Heart left ventricle (tissue), 16 donors: ENCODE measurements at regions not wholly inside any gene's neighbourhood (a gene's known extent, or its start where the extent isn't known, plus 50 kb on each side); places are given as distances from the start of the nearest gene placed in this dataset.

Experiments used
- ATAC-seq, 4 donors: fragments of 200-7000 bp; cut with Tn5 transposase; one replicate each; pipeline ENCODE4 v1.9.1; 2020 to 2022; ENCODE audit warnings: moderate library complexity in 4 of 4, mild to moderate bottlenecking in 3 of 4, moderate number of reproducible peaks in 1 of 4
- DNase-seq, 5 donors: peaks; one replicate each; pipeline ENCODE4 v3.0.0-alpha.2; 2020
- H3K27ac ChIP-seq, 12 donors: fragments of 200-600 bp; sonication (generic) in 4 of 12; one replicate each; pipeline versions ENCODE4 v1.5.0 to v1.8.0; 2016 to 2022; ENCODE audit warnings: mild to moderate bottlenecking in 2 of 12
- H3K27me3 ChIP-seq, 9 donors: fragments of 200-600 bp; sonication (generic) in 2 of 9; one replicate each; pipeline versions ENCODE4 v1.5.1 to v1.8.0; 2016 to 2022; ENCODE audit warnings: mild to moderate bottlenecking in 3 of 9
- H3K36me3 ChIP-seq, 9 donors: fragments of 200-600 bp; sonication (generic) in 2 of 9; one replicate each; pipeline versions ENCODE4 v1.5.0 to v1.8.0; 2018 to 2022; ENCODE audit warnings: mild to moderate bottlenecking in 2 of 9
- H3K4me1 ChIP-seq, 12 donors: fragments of 200-600 bp; sonication (generic) in 4 of 12; one replicate each; pipeline versions ENCODE4 v1.5.0 to v1.8.0; 2016 to 2022; ENCODE audit warnings: mild to moderate bottlenecking in 3 of 12
- H3K4me3 ChIP-seq, 12 donors: fragments of 200-600 bp; sonication (generic) in 4 of 12; one replicate each; pipeline versions ENCODE4 v1.5.0 to v1.8.0; 2017 to 2022; ENCODE audit warnings: mild to moderate bottlenecking in 9 of 12, moderate library complexity in 4 of 12
- H3K9me3 ChIP-seq, 12 donors: fragments of 200-600 bp; sonication (generic) in 4 of 12; one replicate each; pipeline versions ENCODE4 v1.5.0 to v1.8.0; 2016 to 2022; ENCODE audit warnings: mild to moderate bottlenecking in 1 of 12
- POLR2A ChIP-seq, 2 donors: fragments of 450-650 bp; IDR thresholded peaks; one replicate each; pipeline ENCODE4 v1.6.1; 2017; ENCODE audit warnings: antibody characterized with exemption in 2 of 2, mild to moderate bottlenecking in 2 of 2, moderate library complexity in 2 of 2
- WGBS, 4 donors: extraction: QIAGEN DNeasy Blood & Tissue Kit in 2 of 4; methylation state at CpG; one replicate each; pipeline versions ENCODE4 v1.1.5 to v1.1.7; 2013 to 2018; 5-methylcytosine and 5-hydroxymethylcytosine counted together
- intact Hi-C, 10 donors: fragments of 100-400 bp; cut with DNase I; formaldehyde crosslinking; loops; one replicate each; pipeline versions ENCODE4 v1.11.1 to v1.14.2; 2022
- TF ChIP-seq, protein P1 (sequence below), 12 donors: fragments of 200-600 bp; sonication (generic) in 4 of 12; IDR thresholded peaks; one replicate each; pipeline versions ENCODE4 v1.5.0 to v1.8.0; 2018 to 2022; ENCODE audit warnings: antibody characterized with exemption in 12 of 12, mild to moderate bottlenecking in 5 of 12
- donor health status: ischemic (EF 13 %, LVEDD 7.1; RV severe dilation, severe dysfunction).
- donor health status: healthy with polysubstance abuse.
- donor health status: DM: no; HTN: yes; CAD: no.
- donor health status: DM: no; HTN: no; CAD: no.
- donor health status: ischemic (EF 25% LVEDD 6.9; RV normal size, moderate dysfunction).
- donor health status: ischemic (EF 25% LVEDD 5.7; RV mildly dilated, moderate dysfunction).
- donor health status: healthy.
- donor health status: DM: yes; HTN: yes; CAD: no.
- donor health status: ischemic (EF 35%, LVEDD 5.7; RV mildly dilated, moderate dysfunction).
- donor health status: nonischemic (EF 11% LVEDD 7.7; RV severe dilation, severe dysfunction).
- donor health status: DM: yes; HTN: yes; CAD: no.
- donor health status: PGD.
- donor health status: ischemic (EF 29% LVEDD 5.4; RV normal size, mild dysfunction).
- donor health status: nonischemic (EF 23%, LVEDD 6.1; RV moderate dilation, normal function).

DNA sequence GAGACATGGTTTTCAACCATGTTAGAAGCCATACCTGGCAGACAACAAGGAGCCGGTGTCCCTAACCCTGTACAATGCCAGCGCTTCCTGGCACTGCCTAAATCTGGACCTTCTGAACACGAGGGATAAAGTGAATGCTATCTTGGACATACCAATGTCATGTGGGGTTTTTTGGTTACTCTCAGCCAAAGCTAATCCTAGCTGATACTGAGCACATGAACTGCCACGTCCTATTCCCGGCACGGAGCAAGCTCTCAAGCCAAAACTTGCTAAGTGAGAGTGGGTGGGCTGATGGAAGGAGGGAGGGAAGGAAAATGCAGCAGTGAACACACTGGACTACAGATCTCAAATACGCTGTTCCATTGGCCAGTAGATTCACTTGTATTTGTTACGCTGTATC, 226.1 kb downstream of the BCOR start:
- Histone ChIP-seq H3K27ac (no peak overlapping the region), H3K36me3 (no peaks in the 10 kb centered on the region), H3K4me1 (no peaks in the 10 kb centered on the region), H3K27me3 (peaks cover 0 to 4% (median 0%) of the 10 kb centered on the region in 9 donors), H3K4me3 (no peak overlapping the region), H3K9me3 (no peaks in the 10 kb centered on the region)
- intact Hi-C loops: no loop called here
- ATAC-seq (peak in 2 of 4 donors; percentile 24 to 37), DNase-seq (no peak)
- no peak for TF ChIP-seq POLR2A (IDR thresholded peaks at IDR 0.05)
- TF ChIP-seq, protein P1, sequence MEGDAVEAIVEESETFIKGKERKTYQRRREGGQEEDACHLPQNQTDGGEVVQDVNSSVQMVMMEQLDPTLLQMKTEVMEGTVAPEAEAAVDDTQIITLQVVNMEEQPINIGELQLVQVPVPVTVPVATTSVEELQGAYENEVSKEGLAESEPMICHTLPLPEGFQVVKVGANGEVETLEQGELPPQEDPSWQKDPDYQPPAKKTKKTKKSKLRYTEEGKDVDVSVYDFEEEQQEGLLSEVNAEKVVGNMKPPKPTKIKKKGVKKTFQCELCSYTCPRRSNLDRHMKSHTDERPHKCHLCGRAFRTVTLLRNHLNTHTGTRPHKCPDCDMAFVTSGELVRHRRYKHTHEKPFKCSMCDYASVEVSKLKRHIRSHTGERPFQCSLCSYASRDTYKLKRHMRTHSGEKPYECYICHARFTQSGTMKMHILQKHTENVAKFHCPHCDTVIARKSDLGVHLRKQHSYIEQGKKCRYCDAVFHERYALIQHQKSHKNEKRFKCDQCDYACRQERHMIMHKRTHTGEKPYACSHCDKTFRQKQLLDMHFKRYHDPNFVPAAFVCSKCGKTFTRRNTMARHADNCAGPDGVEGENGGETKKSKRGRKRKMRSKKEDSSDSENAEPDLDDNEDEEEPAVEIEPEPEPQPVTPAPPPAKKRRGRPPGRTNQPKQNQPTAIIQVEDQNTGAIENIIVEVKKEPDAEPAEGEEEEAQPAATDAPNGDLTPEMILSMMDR (IDR thresholded peaks at IDR 0.05): no peak
- WGBS, 4 donors: 58 to 82% (median 64%) methylated on average over 8 of the region's 8 CpGs

DNA sequence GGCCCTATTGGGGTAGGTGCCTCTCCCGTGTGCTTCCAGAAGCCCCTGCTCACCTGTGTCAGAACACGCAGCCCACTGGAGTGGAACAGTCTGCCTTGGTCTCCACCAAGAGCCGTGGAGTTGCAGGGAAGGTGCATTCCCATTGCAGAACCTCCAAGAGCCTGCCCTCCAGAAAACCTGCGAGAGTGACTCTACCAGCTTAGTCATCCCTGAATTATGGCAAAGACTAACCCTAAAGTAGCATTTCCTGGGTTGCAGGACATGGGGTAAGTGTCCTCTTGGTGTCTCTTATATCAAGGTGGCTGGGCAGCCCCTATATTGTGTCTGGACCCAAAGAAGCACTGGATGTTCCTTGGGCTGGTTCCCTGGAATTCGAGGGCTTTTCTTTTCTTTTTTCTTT, 224.6 kb downstream of the BCOR start:
- no peak overlapping the region for H3K27ac ChIP-seq
- H3K9me3 ChIP-seq: no peaks in the 10 kb centered on the region
- TF ChIP-seq, protein P1 (IDR thresholded peaks at IDR 0.05): no peak
- no peak for TF ChIP-seq POLR2A (IDR thresholded peaks at IDR 0.05)
- DNase-seq: no peak
- no peaks in the 10 kb centered on the region for H3K4me1 ChIP-seq
- H3K36me3 ChIP-seq: no peaks in the 10 kb centered on the region
- ATAC-seq: no peak
- intact Hi-C loops: no loop called here
- peaks cover 0 to 4% (median 0%) of the 10 kb centered on the region in 9 donors for H3K27me3 ChIP-seq
- H3K4me3 ChIP-seq: no peak overlapping the region
- WGBS, 4 donors: 84 to 97% (median 91%) methylated on average over 5 of the region's 5 CpGs

DNA sequence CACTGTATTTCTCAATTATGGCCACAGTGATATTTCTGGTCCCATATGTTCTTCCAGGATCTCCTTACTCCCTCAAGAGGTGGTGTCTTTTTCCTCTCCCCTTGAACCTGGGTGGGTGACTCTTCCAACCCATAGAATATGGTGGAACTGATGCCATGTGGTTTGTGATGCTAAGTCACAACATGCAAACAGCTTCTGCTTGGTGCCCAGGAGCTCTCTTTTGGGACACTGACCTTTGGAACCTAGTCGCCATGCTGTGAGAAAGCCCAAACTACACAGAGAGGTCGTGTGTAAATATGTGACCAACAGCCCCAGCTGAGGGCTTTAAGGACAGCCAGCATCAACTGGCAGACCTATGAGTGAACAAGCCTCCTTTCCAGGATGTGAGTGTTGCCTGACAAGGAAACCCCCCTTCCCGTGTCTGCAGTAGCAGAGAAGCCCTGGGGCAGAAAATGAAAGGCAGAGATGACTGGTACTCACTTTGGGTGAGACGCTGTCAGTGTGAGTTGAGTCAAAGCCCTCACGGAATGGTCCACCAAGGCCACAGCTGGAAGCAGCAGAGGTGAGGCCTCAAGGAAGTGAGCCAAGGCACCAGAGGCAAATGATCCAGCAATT, 223.4 kb downstream of the BCOR start:
- TF ChIP-seq, protein P1 (IDR thresholded peaks at IDR 0.05): no peak
- TF ChIP-seq POLR2A (IDR thresholded peaks at IDR 0.05): no peak
- no peaks in the 10 kb centered on the region for H3K36me3 ChIP-seq
- H3K27ac ChIP-seq: no peak overlapping the region
- intact Hi-C loops: no loop called here
- peaks cover 0 to 4% (median 0%) of the 10 kb centered on the region in 9 donors for H3K27me3 ChIP-seq
- ATAC-seq: no peak
- 76 to 84% (median 78%) methylated on average over 4 to 5 of the region's 5 CpGs for WGBS, 4 donors
- DNase-seq: no peak
- H3K4me3 ChIP-seq: no peak overlapping the region
- no peaks in the 10 kb centered on the region for H3K9me3 ChIP-seq
- no peaks in the 10 kb centered on the region for H3K4me1 ChIP-seq

DNA sequence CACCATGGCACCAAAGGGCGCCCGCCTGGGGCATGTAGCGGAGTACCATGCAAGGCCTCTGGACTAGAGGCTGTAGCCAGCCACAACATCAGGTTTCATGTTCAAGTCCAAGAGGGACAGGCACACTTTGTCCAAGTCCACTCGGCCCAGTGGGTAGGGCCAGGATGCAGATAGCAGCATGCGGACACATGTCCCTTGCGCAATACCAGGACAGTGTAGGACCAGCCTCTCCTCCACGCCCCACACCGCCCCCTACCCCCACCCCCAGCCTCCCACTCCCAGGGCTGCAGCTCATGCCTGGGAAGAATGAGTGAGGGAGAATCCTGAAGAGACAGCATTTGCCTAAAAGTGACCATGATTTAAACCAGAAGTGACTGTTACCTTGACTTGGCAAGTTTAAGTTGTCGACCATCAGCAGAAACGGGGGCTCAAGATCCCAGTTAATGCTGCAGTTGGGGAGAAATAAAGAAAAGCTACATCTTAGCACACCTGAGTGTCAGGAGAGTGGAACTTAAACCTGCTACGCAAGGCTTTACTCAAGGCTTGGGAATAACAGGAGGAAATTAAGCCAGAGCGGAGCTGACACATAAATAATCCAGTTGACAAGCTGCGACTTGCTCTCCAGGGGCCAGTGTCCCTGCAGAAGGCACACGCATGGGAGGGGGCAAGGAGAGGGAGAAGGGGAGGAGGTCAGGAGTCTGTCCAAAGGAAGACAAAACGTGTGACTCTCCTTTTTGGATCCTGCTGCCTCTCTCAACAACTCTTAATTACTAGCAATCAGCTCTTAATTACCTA, 221.7 kb downstream of the BCOR start:
- H3K4me3 ChIP-seq: no peak overlapping the region
- ATAC-seq (no peak), DNase-seq (no peak)
- no peaks in the 10 kb centered on the region for H3K36me3 ChIP-seq
- WGBS, 4 donors: 77 to 89% (median 84%) methylated on average over 12 to 15 of the region's 15 CpGs
- H3K9me3 ChIP-seq: no peaks in the 10 kb centered on the region
- peaks cover 0 to 7% (median 0%) of the 10 kb centered on the region in 9 donors for H3K27me3 ChIP-seq
- H3K4me1 ChIP-seq: no peaks in the 10 kb centered on the region
- TF ChIP-seq, protein P1 (IDR thresholded peaks at IDR 0.05): no peak
- no peak for TF ChIP-seq POLR2A (IDR thresholded peaks at IDR 0.05)
- no peak overlapping the region for H3K27ac ChIP-seq
- intact Hi-C loops: no loop called here
